Astrocyte of the hippocampus (primary cell): ENCODE measurements at regions not wholly inside any gene's neighbourhood (a gene's known extent, or its start where the extent isn't known, plus 50 kb on each side); places are given as distances from the start of the nearest gene placed in this dataset.
"Not testable (repeated sequence)": the region's sequence is repeated elsewhere in the genome, so short reads cannot be mapped to it uniquely, and the experiment has no call there.

ENCODE experiments used
- DNase-seq: peaks from one replicate; pipeline ENCODE4 v3.0.0; 2011; ENCODE audit warnings: low read depth, low spot score

DNA sequence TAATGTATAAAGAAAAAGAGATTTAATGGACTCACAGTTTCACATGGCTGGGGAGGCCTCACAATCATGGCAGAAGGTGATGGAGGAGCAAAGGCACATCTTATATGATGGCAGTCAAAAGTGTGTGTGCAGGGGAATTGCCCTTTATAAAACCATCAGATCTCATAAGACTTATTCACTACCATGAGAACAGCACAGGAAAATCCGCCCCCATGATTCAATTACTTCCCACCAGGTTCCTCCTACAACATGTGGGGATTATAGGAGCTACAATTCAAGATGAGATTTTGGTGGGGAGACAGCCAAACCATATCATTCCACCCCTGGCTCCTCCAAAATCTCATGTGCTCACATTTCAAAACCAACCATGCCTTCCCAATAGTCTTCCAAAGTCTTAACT lies 82.5 kb upstream of the ANKRD1 start:
- not testable (repeated sequence) for DNase-seq

- DNase-seq, result not testable (repeated sequence)
Observed at GRCh38 chr10:91005276-91005675, 84.4 kb upstream of the ANKRD1 start.

DNA sequence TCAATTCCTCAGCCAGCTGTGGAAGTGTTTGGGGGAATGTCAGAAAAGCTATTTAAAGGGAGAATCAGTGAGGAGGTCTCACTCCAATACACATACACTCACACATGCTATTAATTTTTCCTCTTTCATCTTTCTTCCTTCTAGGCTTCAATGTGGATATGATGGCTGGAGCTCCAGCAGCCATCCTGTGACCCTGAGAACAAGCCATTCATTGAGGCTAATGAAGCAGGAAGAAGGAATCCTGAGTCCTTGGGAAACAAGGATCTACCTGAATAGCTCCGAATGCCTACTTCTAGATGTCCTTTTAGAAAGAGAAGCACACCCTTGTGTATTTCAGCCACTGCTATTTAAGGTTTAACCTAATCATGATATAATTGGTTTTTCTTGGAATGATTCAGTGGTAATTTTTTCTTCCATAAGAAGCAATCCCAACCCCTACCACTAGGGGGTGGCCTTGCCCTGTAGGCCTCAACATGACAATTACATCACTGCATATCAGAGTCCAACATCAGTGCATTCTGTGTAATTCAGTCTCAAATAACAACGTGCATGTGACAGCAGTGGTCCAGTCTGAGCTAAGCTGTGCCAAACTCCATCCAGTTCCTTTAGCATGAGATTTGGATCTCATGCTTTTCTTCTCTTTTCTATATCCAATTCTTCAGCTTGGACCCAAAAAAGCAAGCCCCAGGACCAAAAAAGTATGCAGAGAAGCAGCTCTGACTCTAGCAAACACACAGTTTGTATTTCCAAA lies 85.3 kb upstream of the ANKRD1 start:
- DNase-seq, result peak; percentile 88

GRCh38 chr10:91006752-91007346 lies 86.0 kb upstream of the ANKRD1 start:
- DNase-seq, result no peak

- no peak for DNase-seq
Observed at GRCh38 chr10:91007655-91008054, 86.8 kb upstream of the ANKRD1 start.

- DNase-seq, result no peak
Observed at GRCh38 chr10:91009121-91009520, 88.2 kb upstream of the ANKRD1 start.

DNA sequence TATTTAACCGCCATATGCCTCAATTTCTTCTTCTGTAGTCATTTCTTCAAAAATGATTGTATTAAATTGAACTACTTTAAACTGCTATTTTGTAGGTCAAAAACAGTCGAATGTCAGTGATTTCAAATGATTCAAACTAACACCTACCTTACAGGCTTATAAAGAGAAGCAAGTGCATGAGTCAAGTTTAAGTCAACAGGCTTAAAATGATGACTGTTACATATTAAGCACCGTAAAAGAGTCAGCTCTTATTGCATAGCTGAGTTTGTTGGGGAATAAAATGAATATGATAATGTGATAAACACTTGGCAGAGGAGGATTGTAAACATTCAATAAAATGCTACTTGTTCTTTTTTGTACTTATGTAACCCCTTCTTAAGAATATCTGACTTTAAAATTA lies 90.1 kb upstream of the ANKRD1 start:
- no peak for DNase-seq

DNA sequence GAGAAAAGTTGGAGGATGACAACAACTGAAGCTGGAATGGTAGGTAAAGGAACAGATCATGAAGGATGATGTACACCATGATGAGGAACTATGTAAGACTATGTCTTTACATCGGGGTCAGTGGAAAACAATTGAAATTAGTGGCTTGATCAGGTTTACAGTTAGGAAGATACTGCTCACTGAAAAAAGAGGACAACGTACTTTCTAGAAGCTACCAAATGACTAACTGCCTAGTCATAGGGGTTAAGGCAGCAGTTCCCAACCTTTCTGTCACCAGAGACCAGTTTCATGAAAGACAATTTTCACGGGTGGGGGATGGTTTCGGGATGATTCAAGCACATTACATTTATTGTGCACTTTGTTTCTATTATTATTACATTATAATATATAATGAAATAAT lies 91.6 kb upstream of the ANKRD1 start:
- DNase-seq, result no peak

- no peak for DNase-seq
Observed at GRCh38 chr10:91013985-91014384, 93.1 kb upstream of the ANKRD1 start.

- no peak for DNase-seq
Observed at GRCh38 chr10:91017198-91017597, 96.3 kb upstream of the ANKRD1 start.

DNA sequence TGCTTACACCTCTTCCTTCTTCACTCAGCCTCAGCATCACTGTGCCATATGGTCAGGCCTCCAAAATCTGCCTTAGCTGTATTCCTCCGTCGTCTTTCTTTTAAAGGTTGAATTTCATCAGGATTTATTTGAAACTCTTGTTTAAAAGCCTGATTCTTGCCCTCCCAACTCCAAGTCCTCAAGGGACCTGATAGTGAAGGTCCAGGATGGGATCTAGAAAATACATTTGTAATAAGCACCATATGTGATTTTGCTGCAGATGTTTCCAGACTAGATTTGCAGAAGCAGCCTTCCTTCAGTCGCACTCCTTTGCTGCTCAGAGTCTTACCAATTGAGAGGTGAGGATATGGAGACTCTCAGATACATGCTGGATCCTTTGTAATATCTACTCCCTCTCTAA lies 101.0 kb upstream of the ANKRD1 start:
- no peak for DNase-seq

GRCh38 chr10:91022390-91022789 lies 101.5 kb upstream of the ANKRD1 start:
- DNase-seq, result no peak

DNA sequence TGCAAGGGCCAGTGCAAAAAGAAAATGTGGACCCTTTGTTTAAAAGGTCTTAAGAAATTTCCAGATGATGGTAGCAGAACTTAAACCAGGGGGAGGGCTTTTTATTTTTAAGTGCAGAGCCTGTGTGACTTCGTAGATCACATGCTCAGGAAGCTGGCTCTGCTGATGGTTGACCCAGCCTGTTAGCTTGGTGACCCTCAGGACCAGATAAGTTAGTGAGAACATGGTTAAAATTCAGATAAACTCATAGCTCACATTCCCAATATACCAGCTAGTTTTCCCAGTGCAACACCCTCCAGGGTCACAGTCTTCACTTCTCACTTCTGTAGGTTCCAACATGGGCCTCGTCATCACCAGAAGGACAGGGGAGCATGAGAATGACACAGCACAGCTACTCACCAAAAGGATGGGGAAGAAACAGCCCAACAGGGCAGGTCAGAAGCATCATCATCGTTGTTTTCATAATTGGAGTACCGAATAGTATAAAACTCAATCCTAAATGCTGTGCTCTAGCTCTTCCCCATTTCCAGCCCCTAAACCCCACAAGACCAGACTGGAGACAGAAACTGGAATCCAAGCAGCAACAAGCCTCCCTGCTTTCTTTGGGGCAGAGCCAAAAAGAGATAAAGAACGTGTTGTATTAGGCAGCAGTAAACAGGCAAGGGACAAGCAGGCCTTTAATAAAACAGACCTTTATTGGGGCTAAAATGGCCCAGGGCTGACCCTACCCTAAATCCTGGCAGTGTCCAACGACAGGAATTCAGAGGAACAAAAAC lies 102.2 kb upstream of the ANKRD1 start:
- DNase-seq, result no peak

DNA sequence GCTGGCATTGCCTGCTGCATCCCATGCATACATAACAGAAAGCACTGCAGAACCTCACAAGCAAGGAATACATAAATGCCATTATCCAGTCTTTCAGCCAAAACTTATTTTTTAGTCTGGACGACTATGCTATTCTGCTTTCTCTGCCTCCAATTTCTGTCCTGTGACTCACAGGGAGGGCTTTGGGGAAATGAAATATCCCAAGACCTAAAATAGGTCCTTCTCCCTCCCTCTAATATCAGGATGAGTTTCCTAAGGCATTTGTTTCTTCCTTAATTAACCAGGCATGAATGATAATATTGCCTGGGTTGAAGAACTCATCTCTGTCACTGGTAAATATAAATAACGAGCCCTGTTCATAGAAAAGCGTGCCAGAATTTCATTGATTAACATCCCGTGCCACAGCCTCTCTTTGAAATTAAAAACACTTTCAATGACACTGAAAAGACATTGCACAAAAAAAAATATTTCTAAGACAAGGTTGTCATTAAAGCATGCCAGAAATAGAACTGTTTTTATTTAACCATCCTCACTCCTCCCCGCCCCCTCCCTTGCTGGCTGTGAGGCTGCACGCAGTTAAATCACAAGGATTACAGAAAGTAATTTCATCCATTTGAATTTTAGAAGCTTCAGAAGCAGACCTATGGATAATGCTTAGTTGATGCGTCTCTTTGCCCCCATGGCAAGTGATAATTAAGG lies 103.0 kb upstream of the ANKRD1 start:
- no peak for DNase-seq

DNA sequence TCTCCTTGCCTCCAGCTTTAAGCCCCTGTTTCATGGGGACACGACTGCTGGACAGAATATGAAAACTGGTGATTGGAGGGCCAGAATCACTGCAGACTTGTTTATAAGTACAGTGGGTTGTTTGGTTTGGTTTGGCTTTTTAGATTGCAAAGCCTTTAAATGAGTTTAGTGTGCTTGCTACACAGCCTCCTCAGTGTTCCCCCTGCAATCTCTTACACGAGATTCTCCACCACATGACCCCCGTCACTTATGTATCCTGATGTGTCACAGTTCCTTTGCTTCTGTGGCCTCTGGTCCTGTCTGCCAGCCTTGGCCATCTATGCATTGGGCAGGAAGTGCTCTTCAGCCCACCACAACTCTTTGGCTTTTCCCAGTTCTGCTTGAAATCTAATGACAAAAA lies 103.7 kb upstream of the ANKRD1 start:
- no peak for DNase-seq

DNA sequence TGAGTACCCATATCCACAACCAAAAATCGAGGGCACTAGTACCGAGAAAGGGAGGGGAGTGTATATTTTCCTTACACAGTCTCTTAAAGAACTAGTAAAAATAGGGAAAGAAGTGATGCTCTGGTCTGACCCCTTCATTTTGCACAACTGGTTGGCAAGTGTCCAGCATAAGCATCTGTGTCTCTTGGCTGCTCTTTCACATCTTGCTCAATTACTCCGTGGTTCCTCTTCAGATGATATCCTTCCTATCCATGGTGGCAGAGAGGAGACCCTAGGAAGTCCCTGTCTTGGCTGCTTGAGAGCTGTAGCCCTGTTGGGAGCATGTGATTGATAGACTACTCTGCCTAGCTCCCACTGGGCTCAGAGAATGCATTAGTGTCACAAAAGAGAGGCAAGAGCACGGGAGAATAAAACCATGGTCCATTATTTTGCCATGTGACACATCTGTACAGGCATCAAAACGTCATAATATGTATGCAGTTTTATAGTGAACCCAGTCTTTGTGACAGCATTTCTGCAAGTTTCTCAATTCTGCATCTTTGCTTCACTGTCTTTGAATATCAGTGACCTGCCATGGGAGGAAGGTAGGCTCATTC lies 111.8 kb upstream of the ANKRD1 start:
- DNase-seq, result no peak

DNA sequence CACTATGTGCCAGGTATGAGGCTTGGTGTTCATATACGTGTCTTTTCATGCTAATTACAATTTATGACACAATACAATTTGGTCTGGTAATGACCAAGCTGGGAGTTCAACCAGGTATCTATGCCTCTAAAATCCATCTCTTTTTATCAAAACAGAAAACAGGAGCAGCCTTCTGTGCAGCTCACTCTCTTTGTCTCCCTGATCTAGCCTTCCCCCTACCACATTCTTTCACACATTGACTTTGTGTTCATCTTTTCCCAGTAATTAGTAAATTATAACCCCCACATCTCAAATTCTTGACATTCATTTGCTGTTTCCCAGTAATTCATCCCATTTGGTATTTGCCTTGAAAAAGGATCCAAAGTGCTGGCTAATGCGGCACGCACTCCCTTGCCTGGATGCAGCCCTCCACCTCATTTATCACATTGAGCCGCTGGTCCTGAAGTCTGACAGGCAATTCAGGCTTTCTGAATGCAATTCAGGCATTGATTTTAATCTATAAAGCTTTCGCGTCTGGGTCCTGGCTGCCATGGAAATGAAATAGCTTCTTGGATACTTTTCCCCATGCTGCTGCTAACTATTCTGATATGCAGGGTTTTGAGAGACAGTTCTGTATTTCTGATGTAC lies 112.5 kb upstream of the ANKRD1 start:
- DNase-seq, result peak; percentile 65

GRCh38 chr10:91034042-91034441 lies 113.2 kb upstream of the ANKRD1 start:
- no peak for DNase-seq

DNA sequence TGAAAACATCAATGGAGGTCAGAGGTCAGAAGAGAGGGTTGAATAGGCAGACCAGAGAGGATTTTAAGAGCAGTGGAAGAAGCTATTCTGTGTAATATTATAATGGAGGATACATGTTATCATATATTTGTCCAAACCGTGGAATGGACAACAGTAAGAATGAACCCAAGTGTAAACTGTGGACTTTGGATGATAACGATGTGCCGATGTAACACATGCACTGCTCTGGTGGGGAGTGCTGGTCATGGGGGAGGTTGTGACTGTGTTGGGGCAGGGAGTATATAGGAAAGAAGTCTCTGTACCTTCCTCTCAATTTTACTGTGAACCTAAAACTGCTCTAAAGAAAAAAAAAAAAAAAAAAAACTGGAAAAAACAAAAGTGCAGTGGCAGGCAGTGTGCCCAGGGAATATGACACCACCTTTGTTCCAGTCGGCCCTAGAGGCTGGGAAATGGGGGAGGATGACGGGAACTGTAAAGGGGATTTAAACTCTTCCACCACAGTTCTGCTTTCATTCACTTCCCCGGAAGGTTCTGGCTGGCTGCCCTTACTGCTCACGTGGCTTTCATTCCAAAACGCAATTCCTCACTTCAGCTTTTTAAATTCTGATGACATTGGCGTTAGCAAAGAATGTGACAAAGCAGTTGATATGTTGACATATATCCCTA lies 113.7 kb upstream of the ANKRD1 start:
- DNase-seq, result peak; percentile 92

- DNase-seq, result peak; percentile 12
Observed at GRCh38 chr10:91035650-91036292, 114.9 kb upstream of the ANKRD1 start.
